Caco-2 (cell line): ENCODE measurements at regions not wholly inside any gene's neighbourhood (a gene's known extent, or its start where the extent isn't known, plus 50 kb on each side); places are given as distances from the start of the nearest gene placed in this dataset.

Experiments used
- BruUV-seq: library from RNA; stranded (reverse); fragments of 400-500 nt; replicated peaks from 2 replicates; lab custom pipeline; 2021; lab: Mats Ljungman, UMichigan
- CTCF ChIA-PET: fragments of 300-600 bp; sonication (Branson Sonifier 250); formaldehyde crosslinking; loops from one replicate; lab custom pipeline; 2022; ENCODE audit warnings: antibody characterized with exemption; lab: Charles Lee
- POLR2A ChIA-PET: fragments of 300-600 bp; sonication (Branson Sonifier 250); formaldehyde crosslinking; loops from one replicate; lab custom pipeline; 2022; ENCODE audit warnings: antibody characterized with exemption; lab: Charles Lee
- DNase-seq, 2 experiments: peaks; one replicate each; pipeline versions ENCODE4 v3.0.0 to v3.0.0-alpha.2; 2020 to 2022
- H3K27me3 ChIP-seq: replicated peaks from 2 replicates; pipeline ENCODE4 v1.6.0; 2011; ENCODE audit warnings: low read length; ENCODE audit not compliant: control insufficient read depth, insufficient read depth
- H3K36me3 ChIP-seq: 2 replicates; pipeline ENCODE4 v1.5.1; 2011; ENCODE audit warnings: low read length; ENCODE audit not compliant: control insufficient read depth, insufficient read depth
- H3K4me1 ChIP-seq: fragments of 250-450 bp; sonication (Bioruptor Pico); 2 replicates; pipeline ENCODE4 v1.5.1; 2020; ENCODE audit warnings: mild to moderate bottlenecking
- H3K4me3 ChIP-seq: 2 replicates; pipeline ENCODE4 v1.5.1; 2011; ENCODE audit warnings: low read depth, mild to moderate bottlenecking, control low read depth, low read length
- H3K9me3 ChIP-seq: fragments of 250-450 bp; sonication (Bioruptor Pico); 2 replicates; pipeline ENCODE4 v1.5.1; 2020; ENCODE audit warnings: mild to moderate bottlenecking, moderate library complexity
- H3K27ac Mint-ChIP-seq: one replicate; pipeline ENCODE4 v1.8.0; 2022; ENCODE audit warnings: mixed read lengths; ENCODE audit not compliant: unreplicated experiment
- H3K27me3 Mint-ChIP-seq: one replicate; pipeline ENCODE4 v1.8.0; 2022; ENCODE audit warnings: mixed read lengths; ENCODE audit not compliant: insufficient read depth, unreplicated experiment
- H3K36me3 Mint-ChIP-seq: one replicate; pipeline ENCODE4 v1.8.0; 2022; ENCODE audit warnings: mild to moderate bottlenecking, mixed read lengths; ENCODE audit not compliant: insufficient read depth, unreplicated experiment
- H3K4me1 Mint-ChIP-seq: one replicate; pipeline ENCODE4 v1.8.0; 2022; ENCODE audit warnings: low read depth, mixed read lengths; ENCODE audit not compliant: unreplicated experiment
- H3K4me3 Mint-ChIP-seq: one replicate; pipeline ENCODE4 v1.8.0; 2022; ENCODE audit warnings: mild to moderate bottlenecking, moderate library complexity, mixed read lengths; ENCODE audit not compliant: unreplicated experiment
- H3K9me3 Mint-ChIP-seq: one replicate; pipeline ENCODE4 v1.8.0; 2022; ENCODE audit warnings: mixed read lengths; ENCODE audit not compliant: unreplicated experiment
- CTCF ChIP-seq, 2 experiments: fragments of 200-600 bp in 1 of 2; IDR thresholded peaks; 1 replicate in 1 of 2; 2 replicates in 1 of 2; pipeline versions ENCODE4 v1.5.1 to v1.8.0; 2011 to 2022; ENCODE audit warnings: antibody characterized with exemption in 1 of 2, control low read depth in 1 of 2, inconsistent platforms in 1 of 2, low read depth in 1 of 2, low read length in 1 of 2, mild to moderate bottlenecking in 1 of 2, moderate library complexity in 1 of 2; ENCODE audit not compliant: insufficient read depth in 1 of 2, severe bottlenecking in 1 of 2, unreplicated experiment in 1 of 2
- intact Hi-C: fragments of 100-400 bp; cut with micrococcal nuclease; formaldehyde crosslinking; loops from one replicate; pipeline ENCODE4 v1.10.0; 2022; ENCODE audit not compliant: unreplicated experiment

GRCh38 chr6:153962555-153962954 is 76.5 kb upstream of the OPRM1 start:
- CTCF ChIA-PET = no interaction called here
- DNase-seq = no peak
- no peak for TF ChIP-seq CTCF (IDR thresholded peaks at IDR 0.05; ENCODE audit: insufficient read depth in 1 of 2, low read depth in 1 of 2, low read length in 1 of 2, severe bottlenecking in 1 of 2, unreplicated experiment in 1 of 2)
- no peaks in the 10 kb centered on the region for H3K36me3 ChIP-seq
- H3K36me3 Mint-ChIP-seq = no peaks in the 10 kb centered on the region
- no peak overlapping the region for H3K4me3 Mint-ChIP-seq
- POLR2A ChIA-PET = no interaction called here
- peaks cover 6% of the 10 kb centered on the region for H3K4me1 Mint-ChIP-seq
- no TSS peak for BruUV-seq
- H3K27me3 Mint-ChIP-seq = peaks cover 4% of the 10 kb centered on the region
- intact Hi-C loops = no loop called here
- no peak overlapping the region for H3K27ac Mint-ChIP-seq
- no peaks in the 10 kb centered on the region for H3K27me3 ChIP-seq
- H3K9me3 ChIP-seq = no peaks in the 10 kb centered on the region
- no peaks in the 10 kb centered on the region for H3K4me1 ChIP-seq
- no peaks in the 10 kb centered on the region for H3K9me3 Mint-ChIP-seq
- H3K4me3 ChIP-seq = no peak overlapping the region

GRCh38 chr6:153960741-153961140 is 78.3 kb upstream of the OPRM1 start:
- DNase-seq = no peak
- Mint-ChIP-seq H3K27ac (no peak overlapping the region), H3K36me3 (no peaks in the 10 kb centered on the region), H3K4me3 (no peak overlapping the region), H3K27me3 (peaks cover 4% of the 10 kb centered on the region), H3K9me3 (no peaks in the 10 kb centered on the region), H3K4me1 (peaks cover 6% of the 10 kb centered on the region)
- intact Hi-C loops = no loop called here
- no peaks in the 10 kb centered on the region for H3K36me3 ChIP-seq
- no peaks in the 10 kb centered on the region for H3K4me1 ChIP-seq
- TF ChIP-seq CTCF (IDR thresholded peaks at IDR 0.05; ENCODE audit: insufficient read depth in 1 of 2, low read depth in 1 of 2, low read length in 1 of 2, severe bottlenecking in 1 of 2, unreplicated experiment in 1 of 2) = no peak
- BruUV-seq = no TSS peak
- no peak overlapping the region for H3K4me3 ChIP-seq
- no peaks in the 10 kb centered on the region for H3K9me3 ChIP-seq
- POLR2A ChIA-PET = no interaction called here
- CTCF ChIA-PET = no interaction called here
- no peaks in the 10 kb centered on the region for H3K27me3 ChIP-seq

DNA sequence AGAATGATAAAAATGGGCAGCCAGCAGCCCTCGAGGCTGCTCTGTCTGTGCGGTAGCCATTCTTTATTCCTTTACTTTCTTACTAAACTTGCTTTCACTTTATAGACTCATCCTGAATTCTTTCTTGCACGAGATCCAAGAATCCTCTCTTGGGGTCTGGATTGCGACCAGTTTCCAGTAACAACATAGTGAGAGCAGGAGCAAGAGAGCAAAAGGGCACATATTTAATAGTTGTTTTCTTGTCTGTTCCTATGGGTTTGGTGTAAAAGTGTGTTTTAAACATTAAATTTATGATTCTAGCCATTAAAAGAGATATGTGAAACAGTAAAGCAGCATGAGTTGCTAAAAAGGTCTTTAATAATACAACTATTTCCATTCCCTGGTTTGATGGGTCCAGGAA is 78.8 kb upstream of the OPRM1 start:
- H3K9me3 Mint-ChIP-seq = no peaks in the 10 kb centered on the region
- BruUV-seq = no TSS peak
- CTCF ChIA-PET = no interaction called here

More for the DNA sequence above, 78.8 kb upstream of the OPRM1 start:
- Mint-ChIP-seq H3K27ac (no peak overlapping the region), H3K27me3 (peaks cover 4% of the 10 kb centered on the region), H3K36me3 (no peaks in the 10 kb centered on the region), H3K4me3 (no peak overlapping the region), H3K4me1 (peaks cover 6% of the 10 kb centered on the region)
- H3K4me3 ChIP-seq = no peak overlapping the region
- intact Hi-C loops = no loop called here
- no peaks in the 10 kb centered on the region for H3K9me3 ChIP-seq
- H3K36me3 ChIP-seq = no peaks in the 10 kb centered on the region
- TF ChIP-seq CTCF (IDR thresholded peaks at IDR 0.05; ENCODE audit: insufficient read depth in 1 of 2, low read depth in 1 of 2, low read length in 1 of 2, severe bottlenecking in 1 of 2, unreplicated experiment in 1 of 2) = no peak
- no peak for DNase-seq
- no peaks in the 10 kb centered on the region for H3K27me3 ChIP-seq
- POLR2A ChIA-PET = no interaction called here
- H3K4me1 ChIP-seq = no peaks in the 10 kb centered on the region
